Choroid plexus epithelial cell (primary cell): ENCODE measurements at regions not wholly inside any gene's neighbourhood (a gene's known extent, or its start where the extent isn't known, plus 50 kb on each side); places are given as distances from the start of the nearest gene placed in this dataset.
"Not testable (repeated sequence)": the region's sequence is repeated elsewhere in the genome, so short reads cannot be mapped to it uniquely, and the experiment has no call there.

Experiments used
- DNase-seq: peaks from one replicate; pipeline ENCODE4 v3.0.0-alpha.2; 2010; ENCODE audit warnings: low read depth
- H3K4me3 ChIP-seq: 2 replicates; pipeline ENCODE4 v1.5.1; 2011; ENCODE audit warnings: low read depth, mild to moderate bottlenecking, control low read depth, low read length, moderate library complexity
- TF ChIP-seq, protein P1 (sequence below): conservative IDR thresholded peaks from 2 replicates; pipeline ENCODE4 v1.5.1; 2011; ENCODE audit warnings: low read depth, mild to moderate bottlenecking, control low read depth, inconsistent platforms, low read length, moderate library complexity

DNA sequence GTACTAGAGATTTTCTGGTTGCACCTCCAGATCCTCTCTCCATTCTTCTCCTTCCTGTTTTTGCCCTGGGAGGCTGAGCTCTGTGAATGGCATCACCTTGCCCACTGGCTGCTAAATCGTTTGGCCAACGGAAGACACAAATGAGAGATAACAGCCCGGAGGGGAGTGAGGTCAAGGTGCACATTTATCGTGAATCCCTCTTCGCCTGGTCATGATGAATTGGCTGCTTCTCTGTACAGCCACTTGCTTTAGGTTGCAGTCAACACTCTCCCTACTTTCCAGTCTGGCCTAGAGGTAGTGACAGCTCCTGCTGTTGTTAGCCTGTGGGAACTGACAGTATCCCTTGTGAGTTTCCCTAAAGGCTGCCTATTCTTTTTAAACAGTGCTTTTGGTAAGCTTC, 85.4 kb upstream of the CHCHD3 start:
- DNase-seq, result no peak
- H3K4me3 ChIP-seq, result no peak overlapping the region
- TF ChIP-seq, protein P1, sequence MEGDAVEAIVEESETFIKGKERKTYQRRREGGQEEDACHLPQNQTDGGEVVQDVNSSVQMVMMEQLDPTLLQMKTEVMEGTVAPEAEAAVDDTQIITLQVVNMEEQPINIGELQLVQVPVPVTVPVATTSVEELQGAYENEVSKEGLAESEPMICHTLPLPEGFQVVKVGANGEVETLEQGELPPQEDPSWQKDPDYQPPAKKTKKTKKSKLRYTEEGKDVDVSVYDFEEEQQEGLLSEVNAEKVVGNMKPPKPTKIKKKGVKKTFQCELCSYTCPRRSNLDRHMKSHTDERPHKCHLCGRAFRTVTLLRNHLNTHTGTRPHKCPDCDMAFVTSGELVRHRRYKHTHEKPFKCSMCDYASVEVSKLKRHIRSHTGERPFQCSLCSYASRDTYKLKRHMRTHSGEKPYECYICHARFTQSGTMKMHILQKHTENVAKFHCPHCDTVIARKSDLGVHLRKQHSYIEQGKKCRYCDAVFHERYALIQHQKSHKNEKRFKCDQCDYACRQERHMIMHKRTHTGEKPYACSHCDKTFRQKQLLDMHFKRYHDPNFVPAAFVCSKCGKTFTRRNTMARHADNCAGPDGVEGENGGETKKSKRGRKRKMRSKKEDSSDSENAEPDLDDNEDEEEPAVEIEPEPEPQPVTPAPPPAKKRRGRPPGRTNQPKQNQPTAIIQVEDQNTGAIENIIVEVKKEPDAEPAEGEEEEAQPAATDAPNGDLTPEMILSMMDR, result no peak

DNA sequence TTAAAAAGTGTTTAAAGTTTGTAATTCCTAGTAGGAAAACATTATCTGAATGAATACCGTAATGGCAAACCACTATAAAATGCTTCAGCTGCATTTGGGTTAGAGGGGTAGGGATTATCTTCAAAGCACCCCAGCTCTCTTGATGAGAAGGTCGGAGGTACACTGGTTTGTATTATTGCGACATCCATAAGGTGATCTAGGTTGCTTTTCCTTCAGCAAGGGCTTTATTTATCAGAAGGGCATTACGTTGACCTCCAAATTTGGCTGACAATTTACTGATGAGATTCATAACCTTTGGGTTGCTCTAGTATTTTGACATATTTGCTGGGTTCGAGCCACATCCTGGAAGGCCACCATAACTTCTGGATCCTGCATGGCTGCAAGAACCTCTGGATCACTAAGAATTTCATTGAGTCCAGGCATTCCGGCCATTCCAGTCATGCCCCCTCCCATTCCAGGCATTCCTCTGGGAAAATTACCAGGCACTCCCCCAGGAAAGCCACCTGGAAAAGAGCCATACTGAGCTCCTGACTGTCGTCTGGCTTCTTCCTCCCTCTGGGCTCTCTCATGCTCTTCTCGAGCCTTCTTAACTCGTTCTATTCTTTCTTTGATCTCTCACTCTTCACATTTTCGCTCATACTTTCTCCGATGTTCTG, 83.6 kb upstream of the EXOC4 start:
- H3K4me3 ChIP-seq, DNase-seq: not testable (repeated sequence)

DNA sequence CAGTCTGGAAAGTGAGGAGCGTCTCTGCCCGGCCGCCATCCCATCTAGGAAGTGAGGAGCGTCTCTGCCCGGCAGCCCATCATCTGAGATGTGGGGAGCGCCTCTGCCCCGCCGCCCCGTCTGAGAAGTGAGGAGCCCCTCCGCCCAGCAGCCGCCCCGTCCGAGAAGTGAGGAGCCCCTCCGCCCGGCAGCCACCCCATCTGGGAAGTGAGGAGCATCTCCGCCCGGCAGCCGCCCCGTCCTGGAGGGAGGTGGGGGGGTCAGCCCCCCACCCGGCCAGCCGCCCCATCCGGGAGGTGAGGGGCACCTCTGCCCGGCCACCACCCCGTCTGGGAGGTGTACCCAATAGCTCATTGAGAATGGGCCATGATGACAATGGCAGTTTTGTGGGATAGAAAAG, 75.4 kb upstream of the EXOC4 start:
- not testable (repeated sequence) for DNase-seq, H3K4me3 ChIP-seq

- TF ChIP-seq, protein P1, result no peak
These were observed 72.2 kb upstream of the EXOC4 start for GRCh38 chr7:133180717-133181116.

GRCh38 chr7:133183042-133183794, 69.7 kb upstream of the EXOC4 start:
- no peak for DNase-seq
- no peak overlapping the region for H3K4me3 ChIP-seq
- TF ChIP-seq, protein P1, result no peak

More at GRCh38 chr7:133180717-133181116, 72.2 kb upstream of the EXOC4 start:
- no peak overlapping the region for H3K4me3 ChIP-seq
- DNase-seq, result no peak

DNA sequence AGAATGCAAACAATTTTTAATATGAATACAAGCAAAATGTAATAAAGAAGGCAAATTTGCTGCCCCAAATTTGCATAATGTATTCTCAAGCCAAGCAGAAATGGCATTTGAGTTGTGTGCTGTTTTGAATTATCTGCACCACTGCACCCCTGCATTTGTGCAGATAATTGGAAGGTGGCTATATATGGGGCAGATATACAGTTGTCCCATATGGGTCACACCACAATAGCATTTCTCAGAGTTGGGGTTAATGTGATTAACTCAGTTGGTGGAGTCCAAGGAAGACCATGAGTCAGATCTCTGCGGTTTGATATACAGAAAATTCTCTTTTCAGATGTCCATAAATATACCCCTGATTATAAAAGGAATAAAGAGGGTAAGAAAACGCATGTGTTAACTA, 68.9 kb upstream of the EXOC4 start:
- TF ChIP-seq, protein P1, result no peak
- no peak overlapping the region for H3K4me3 ChIP-seq
- no peak for DNase-seq

DNA sequence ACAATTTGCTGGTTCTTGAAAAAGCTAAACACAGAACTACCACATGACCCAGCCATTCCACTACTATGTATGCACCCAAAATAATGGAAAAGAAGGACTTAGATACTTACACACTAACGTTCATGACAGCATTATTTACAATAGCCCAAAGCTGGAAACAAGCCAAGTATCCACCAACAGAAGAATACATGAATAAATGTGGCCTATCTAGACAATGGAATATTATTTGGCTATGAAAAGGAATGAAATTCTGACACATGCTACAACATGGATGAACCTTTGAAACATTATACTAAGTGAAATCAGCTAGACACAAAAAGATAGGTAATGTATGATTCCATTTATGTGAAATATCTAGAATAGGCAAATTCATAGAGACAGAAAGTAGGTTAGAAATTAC, 67.4 kb upstream of the EXOC4 start:
- no peak overlapping the region for H3K4me3 ChIP-seq
- TF ChIP-seq, protein P1, result no peak
- no peak for DNase-seq

- no peak for DNase-seq
- TF ChIP-seq, protein P1, result no peak
- no peak overlapping the region for H3K4me3 ChIP-seq
These were observed 66.8 kb upstream of the EXOC4 start for GRCh38 chr7:133186060-133186459.
